B cell (primary cell): ENCODE measurements at regions not wholly inside any gene's neighbourhood (a gene's known extent, or its start where the extent isn't known, plus 50 kb on each side); places are given as distances from the start of the nearest gene placed in this dataset.

ENCODE experiments used
- EZH2 ChIP-seq: IDR thresholded peaks from 2 replicates; pipeline ENCODE4 v1.6.1; 2012; ENCODE audit warnings: borderline replicate concordance, low read depth, mild to moderate bottlenecking, moderate library complexity, low read length; ENCODE audit not compliant: insufficient read depth, poor library complexity, severe bottlenecking
- TF ChIP-seq, protein P1 (sequence below): fragments of 200-600 bp; IDR thresholded peaks from one replicate; pipeline ENCODE4 v1.8.0; 2022; ENCODE audit warnings: antibody characterized with exemption, mild to moderate bottlenecking

DNA sequence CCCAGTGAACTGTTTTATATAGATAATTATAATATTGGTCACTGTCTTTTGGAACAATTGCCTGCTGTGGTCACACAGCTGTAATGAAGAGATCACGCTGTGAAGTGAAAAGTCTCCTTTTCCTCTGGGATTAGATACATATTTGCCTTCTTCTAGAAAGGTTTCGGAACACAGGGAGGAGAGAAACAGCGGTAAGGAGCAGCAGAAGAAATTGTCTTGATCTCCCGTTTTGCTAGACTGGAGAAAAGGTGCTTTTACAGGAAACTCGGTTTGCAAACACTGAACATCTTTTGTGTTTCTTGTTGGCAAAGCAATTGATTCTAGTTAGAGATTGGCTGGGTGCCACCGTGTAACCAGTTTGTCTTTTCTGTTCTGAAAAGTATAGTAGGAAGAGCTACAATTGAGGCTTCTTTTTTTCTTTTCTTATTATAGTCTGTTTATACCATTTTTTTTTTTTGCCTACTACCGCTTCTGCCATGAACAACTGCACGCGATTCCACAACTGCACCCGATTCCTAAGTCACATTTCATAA is 404.1 kb upstream of the ID4 start:
- no peak for TF ChIP-seq EZH2
- TF ChIP-seq, protein P1, sequence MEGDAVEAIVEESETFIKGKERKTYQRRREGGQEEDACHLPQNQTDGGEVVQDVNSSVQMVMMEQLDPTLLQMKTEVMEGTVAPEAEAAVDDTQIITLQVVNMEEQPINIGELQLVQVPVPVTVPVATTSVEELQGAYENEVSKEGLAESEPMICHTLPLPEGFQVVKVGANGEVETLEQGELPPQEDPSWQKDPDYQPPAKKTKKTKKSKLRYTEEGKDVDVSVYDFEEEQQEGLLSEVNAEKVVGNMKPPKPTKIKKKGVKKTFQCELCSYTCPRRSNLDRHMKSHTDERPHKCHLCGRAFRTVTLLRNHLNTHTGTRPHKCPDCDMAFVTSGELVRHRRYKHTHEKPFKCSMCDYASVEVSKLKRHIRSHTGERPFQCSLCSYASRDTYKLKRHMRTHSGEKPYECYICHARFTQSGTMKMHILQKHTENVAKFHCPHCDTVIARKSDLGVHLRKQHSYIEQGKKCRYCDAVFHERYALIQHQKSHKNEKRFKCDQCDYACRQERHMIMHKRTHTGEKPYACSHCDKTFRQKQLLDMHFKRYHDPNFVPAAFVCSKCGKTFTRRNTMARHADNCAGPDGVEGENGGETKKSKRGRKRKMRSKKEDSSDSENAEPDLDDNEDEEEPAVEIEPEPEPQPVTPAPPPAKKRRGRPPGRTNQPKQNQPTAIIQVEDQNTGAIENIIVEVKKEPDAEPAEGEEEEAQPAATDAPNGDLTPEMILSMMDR, result no peak
